HG03469 (cell line): ENCODE measurements at regions not wholly inside any gene's neighbourhood (a gene's known extent, or its start where the extent isn't known, plus 50 kb on each side); places are given as distances from the start of the nearest gene placed in this dataset.
"Not testable (repeated sequence)": the region's sequence is repeated elsewhere in the genome, so short reads cannot be mapped to it uniquely, and the experiment has no call there.

Source experiments
- ATAC-seq: cut with Tn5 transposase; IDR thresholded peaks from one replicate; pipeline ENCODE4 v1.9.1; 2021; ENCODE audit warnings: mild to moderate bottlenecking, moderate library complexity, moderate number of reproducible peaks; ENCODE audit not compliant: unreplicated experiment

DNA sequence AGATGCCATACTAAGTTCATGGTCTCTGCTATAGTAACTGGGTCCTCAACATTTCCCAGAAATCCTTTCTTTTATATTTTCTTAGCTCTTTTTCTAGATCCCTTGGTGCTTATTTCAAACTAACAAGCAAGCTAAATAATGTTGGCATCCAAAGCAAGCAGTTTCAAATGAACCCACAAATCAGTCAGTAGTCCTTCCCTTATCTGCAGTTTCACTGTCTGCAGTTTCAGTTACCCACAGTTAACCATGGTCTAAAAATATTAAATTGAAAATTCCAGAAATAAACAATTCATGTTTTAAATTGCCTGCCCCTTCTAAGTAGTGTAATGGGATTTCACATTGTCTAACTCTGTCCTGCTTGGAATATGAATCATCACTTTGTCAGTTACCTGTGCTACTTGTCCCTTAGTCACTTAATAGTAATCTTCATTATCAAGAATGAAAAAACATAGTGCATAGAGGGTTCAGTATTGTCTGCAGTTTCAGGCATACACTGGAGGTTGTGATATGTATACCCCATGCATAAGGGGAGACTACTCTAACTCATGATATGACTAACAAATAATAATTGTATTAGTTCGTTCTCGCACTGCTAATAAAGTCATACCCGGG is 633.7 kb downstream of the MECOM start:
- no peak for ATAC-seq

DNA sequence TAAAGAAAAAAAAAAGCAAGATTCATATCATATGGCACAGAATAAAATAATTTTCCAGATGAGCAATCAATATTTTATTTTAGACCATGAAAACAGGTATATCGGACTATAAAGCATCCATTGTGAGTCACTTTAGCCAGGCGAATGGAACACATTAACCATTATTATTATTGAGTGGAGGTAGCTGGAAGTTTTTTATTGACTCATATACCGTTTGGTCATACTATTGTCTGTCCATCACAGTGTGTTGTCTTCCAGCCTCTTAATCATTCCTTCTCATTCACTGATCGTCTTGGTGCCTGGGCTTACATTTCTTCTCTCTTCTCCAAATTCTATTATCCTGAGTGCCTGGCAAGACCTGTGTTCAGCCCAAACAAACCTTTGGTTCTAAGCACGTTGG is 634.8 kb downstream of the MECOM start:
- ATAC-seq = no peak

DNA sequence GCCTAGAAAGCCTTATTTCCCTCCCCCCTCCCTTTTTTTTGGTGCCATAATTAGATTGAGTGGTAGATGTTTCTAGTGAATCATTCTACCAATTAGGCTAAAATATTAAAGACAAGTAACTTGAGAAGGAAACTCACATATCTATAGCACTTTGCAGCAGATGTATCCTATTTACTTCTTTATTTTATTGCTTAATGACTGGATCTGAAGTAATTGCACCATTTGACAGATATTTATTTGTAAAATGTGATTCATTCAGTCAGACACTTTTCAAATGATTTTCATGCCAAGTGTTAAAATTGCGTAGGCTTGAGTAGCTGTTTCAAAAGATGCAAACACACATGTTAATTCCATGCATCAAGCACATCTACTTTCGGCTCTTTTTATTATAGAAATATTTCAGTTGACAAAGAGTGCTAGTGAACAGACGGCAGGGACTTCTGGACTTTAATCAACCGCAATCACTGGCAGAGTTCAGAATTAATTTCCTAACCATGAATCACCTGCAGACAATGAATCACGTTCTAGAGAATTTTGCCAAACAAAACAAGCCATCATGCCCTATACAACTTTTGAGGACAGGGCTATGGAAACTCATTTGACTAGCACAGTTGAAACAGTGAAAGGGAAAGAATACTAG is 636.8 kb downstream of the MECOM start:
- no peak for ATAC-seq

DNA sequence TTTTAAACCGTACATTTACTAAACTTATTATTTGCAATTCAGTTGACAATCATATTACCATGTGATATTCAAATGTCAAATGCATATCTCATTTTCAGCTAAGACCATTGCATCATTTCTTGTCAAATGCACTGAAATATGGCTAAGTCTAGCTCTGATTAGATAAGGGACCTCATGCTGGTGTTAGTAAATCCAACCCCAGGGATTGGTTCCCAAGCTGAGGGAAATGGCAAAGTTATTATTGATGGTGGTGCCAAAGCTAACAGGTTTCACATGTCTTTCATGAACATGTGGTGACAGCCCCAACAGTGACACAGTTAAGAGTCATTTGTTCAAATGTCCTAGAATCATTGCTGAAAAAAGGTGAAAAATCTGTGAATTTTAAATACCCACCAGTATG is 641.1 kb downstream of the MECOM start:
- no peak for ATAC-seq

DNA sequence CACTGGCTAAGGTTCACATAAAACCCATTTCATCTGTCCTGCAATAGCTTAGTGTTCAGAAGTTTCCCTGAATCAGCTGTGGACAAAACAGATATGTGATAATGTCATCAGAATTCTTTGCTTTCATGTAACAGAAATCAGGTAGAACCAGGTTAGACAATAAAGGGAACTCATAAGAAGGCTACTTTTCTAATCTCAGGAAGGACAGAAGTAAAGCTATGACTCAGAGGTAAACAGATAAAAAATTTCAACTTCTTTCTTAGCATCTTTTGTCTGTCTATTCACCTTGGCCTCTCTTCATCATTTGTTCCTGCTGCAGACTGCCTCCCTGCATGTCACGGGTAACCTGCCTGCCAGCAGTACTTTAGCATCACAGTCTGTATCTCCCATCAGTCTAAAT is 643.1 kb downstream of the MECOM start:
- ATAC-seq = no peak

DNA sequence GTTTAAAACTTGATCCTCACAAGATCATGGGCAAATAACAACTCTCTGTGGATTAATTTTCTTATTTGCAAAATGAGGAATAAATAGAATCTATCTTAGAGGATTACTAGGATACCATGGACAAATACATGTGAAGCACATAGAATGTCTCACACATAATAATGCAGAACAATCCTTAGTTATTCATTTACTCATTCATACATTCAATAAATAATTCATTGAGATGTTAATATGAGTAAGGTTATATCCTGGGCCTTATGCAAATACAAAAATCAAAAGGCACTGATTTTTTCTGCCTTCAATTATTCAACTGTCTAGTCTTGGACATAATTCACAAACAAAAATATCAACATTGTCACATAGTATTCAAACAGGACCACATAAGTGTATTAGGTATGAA is 654.1 kb downstream of the MECOM start:
- no peak for ATAC-seq

DNA sequence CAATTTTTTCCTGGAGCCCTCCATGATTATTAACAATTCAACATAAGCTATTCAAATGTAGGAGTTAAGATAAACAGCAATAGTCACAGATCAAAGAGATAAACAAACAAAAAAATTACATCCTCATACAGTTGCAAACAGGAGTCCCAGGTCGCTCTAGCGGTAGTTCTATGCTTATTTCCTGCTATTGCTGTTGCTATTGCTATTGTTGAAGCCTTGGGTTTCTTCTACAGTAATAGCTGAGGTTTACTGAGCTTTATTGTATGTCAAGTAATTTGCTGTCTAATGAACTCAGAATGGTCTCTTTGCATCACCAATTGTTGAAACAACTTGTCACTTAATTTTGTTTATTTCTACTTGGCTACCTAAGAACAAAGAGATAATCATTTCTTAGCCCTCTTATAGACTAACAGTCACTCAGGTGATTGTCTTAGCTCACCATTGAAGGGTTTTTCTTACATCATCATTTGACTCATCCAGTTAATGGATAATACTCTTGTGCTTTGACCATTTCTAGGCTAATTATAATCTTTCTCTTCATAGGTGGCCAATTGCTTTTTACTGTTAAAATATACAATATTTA is 654.6 kb downstream of the MECOM start:
- ATAC-seq = no peak

DNA sequence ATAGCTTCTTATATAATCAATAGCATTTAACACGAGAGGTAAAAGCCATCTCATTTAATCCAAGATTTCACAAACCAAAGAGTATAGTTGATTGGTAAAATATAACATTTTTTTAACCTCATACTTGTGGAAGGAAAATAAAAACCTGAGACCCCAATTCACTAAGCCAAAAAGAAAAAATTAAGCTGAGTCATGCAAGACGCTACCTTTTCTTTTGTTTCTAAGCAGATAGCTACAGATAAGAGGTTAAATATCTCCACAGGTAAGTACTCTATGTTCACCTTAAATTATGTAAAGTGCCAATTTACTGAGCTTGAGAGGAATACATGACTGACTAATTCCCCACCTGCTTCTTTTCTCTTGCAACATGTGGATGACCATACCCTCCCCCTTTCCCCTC is 656.4 kb downstream of the MECOM start:
- no peak for ATAC-seq

DNA sequence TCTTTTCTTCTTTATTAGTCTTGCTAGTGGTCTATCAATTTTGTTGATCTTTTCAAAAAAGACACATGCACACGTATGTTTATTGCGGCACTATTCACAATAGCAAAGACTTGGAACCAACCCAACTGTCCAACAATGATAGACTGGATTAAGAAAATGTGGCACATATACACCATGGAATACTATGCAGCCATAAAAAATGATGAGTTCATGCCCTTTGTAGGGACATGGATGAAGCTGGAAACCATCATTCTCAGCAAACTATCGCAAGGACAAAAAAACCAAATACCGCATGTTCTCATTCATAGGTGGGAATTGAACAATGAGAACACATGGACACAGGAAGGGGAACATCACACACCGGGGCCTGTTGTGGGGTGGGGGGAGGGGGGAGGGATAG is 657.1 kb downstream of the MECOM start:
- not testable (repeated sequence) for ATAC-seq

DNA sequence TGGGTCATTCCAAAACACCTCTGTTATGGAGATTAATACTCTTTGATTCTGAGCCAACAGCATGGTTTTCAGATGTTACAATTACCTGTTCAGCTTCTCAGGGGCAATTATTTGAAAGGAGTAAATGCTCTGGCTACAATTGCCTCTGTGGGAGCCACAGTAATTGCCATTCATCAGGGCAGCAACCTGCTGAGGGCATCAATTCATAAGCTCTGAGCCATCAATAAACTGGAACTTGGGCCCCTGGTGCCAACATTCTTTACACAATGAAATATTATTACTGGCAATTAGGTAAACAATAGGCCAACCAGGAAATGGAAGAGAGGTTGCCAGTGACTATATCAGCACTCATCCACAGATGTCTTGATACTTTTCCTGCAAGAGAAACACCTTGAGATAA is 660.8 kb downstream of the MECOM start:
- ATAC-seq = no peak

DNA sequence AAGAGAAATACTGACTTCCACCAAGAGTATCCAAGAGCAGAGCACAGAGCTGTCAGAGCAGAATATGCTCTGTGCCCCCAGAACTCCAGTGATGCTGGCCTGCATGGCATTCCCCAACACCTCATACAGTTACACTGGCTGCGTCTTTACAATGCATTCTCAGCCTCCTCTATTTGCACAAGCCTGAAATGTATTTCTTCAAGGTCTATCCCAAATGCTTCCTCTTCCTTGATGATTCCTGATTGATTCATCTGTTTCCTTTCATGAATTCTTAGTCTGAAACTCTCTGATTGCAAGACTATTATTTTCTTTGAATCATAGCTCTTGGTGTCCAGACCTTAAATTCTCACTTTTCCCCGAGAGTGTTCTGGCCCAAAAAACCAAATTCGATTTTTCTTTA is 664.7 kb downstream of the MECOM start:
- ATAC-seq = no peak

DNA sequence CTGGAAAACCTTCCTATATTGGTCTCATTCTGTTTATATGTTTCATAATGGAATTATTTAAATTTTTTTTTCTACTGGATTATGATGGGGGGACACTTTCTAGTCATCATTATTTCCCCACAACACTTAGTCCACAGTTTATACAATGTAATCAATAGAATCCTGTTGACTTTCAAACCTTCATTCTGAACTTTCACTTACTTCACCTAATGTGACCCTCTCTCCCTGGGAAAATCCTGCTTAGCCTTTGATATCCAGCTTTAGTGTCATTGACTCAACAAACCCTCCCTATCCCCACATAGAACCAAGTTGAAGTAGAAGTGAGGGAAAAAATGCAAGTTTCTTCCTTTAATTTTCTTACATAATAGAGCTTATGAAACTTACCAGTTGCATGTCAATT is 666.0 kb downstream of the MECOM start:
- ATAC-seq = no peak

DNA sequence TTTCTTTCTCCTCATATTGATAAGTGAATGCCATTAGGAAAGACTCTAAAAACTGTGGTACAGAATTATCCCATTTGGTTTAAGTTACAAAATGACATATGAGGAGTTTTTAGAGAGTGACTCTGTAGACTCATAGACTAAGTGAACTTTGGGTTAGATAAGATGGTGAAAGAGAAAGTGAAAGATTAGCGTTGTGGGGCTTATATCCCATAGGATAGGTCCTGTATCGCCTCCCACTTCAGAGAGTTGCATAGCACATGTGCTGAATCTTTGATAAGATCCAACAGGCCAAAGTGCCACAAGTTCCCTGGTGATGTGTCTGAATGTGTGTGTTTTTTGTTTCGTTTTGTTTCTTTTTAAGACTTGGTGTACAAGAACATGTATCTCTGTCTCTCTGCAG is 666.9 kb downstream of the MECOM start:
- no peak for ATAC-seq

DNA sequence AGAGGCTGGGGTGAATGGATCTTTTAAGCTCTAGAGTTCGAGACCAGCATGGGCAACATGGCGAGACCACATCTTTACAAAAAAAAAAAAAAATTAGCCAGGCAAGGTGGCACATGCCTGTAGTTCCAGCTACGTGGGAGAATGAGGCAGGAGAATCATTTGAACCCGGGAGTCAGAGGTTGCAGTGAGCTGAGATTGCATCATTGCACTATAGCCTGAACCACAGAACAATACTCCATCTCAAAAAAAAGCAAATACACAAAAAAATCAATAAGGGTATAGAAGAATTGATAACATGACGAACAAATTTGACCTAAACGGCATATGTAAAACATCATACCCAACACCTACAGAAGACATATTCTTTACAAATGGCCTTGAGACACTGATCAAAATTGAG is 668.4 kb downstream of the MECOM start:
- no peak for ATAC-seq

DNA sequence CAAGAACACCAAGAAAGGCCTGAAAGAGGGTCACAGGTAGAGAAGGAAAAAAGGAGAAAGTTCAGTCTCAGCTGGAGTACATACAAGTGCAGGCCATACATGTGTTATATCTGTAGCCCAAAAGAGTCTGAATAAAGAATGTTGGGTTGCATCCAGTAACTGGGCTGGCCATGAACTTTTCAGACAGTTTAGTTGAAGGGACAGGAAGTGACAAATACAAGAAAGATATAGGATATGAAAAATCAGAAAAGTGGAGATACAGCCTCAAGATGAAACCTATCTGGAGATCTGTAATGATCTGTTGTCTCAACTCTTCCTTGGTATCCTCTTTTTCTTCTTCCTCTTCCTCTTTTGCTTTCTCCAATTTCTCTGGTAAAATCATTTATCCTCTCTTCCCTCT is 671.7 kb downstream of the MECOM start:
- ATAC-seq = no peak

DNA sequence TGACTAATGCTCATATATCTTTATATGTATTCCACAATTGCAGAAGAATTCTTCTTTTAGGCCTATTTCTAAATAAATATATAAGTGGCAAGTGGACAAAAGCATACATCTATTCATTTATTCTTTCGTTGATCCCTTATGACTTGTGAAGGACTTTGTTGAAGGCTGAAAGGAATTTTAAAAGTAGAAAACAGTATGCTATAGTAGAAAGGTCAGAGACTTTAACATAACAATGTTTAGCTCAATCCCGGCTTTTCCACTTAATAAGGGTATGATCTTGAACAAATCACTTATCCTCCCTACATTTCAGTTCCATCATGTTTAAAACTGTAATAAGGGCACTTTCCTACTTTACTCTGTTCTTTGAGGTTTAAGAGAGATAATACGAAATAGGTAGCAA is 672.9 kb downstream of the MECOM start:
- ATAC-seq = no peak

DNA sequence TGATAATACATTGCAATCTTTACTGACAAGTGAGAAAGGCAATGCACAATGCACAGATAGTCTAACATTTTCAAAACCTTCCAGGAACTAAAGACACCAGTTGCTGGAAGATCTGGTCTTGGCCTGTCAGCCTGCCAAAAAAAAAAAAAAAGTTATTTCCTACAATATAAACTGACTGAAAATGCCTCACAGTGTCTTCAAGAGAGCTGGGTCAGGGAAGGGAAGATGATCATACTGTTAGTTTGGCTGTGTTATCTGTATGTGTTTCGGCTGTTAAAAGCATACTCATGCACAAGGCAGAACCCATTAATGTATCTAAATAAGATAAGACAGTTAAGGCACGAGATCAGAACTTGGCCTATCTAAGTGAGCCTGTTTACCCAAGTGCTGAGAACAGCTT is 673.4 kb downstream of the MECOM start:
- ATAC-seq = no peak

DNA sequence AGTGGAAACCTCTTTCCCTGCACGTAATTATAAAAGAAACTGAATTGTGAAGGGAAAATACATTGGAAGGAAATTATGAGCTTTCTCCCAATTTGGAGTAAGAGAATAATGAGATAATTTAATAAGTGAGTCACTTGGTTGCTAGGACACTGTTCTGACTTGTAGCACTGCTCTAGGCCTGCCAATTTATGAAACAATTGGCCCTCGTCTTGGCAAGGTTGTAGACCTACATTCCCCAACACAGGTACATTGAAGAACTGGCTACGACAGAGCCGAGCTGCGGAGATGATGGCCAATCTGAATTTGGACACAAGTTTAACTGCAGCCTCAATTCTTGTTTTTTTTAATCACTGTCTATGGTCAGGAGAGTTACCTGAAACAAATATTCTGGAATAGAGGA is 674.1 kb downstream of the MECOM start:
- ATAC-seq = no peak

DNA sequence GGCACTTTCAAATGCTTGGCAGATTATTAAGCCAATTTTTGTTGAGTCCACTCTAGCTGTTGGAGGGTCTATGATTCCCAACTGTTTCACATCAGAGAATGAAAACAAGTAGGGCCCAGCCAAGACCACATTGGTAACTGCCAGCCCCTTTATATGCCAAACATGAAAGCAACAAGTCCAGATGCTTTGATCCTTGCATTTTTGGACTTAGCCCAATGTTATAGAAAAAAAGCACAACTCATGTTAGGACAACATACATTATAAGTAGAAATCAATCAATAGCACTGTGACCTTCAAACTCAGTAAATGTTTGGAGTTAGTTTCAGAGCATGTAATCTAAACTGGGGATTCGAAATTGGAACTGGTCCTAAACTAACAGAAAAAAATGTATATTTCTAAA is 674.7 kb downstream of the MECOM start:
- ATAC-seq = no peak

DNA sequence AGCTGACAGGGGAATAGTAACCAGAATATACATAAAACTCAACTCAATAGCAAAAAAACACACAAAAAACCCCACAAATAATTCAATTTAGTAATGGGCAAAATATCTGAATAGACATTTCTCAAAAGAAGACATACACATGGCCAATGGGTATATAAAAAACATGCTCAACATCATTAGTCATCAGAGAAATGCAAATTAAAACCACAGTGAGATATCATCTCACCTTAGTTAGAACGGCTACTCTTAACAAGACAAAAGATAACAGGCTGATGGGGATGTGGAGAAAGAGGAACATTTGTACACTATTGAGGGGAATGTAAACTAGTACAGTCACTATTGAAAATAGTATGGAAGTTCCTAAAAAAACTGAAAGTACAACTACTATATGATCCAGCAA is 678.6 kb downstream of the MECOM start:
- ATAC-seq = no peak

DNA sequence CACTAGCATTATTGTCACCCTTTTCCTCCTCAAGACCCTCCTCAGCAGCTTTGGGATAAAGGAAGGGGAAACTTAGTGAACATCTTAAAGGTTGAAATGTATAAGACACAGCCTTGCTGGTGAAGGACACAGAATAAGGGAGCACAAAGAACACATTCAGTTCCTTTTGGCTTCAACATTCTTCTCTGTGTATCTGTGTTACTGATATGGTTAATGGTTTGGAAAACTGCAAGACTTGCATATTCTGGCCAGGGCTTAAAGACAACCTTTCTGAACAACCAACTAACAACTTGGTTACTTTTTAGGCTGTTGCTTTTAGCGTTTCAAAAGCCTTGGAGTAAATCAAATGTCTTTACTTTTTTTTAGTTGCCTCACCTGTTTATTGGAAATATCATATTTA is 680.5 kb downstream of the MECOM start:
- ATAC-seq = no peak

DNA sequence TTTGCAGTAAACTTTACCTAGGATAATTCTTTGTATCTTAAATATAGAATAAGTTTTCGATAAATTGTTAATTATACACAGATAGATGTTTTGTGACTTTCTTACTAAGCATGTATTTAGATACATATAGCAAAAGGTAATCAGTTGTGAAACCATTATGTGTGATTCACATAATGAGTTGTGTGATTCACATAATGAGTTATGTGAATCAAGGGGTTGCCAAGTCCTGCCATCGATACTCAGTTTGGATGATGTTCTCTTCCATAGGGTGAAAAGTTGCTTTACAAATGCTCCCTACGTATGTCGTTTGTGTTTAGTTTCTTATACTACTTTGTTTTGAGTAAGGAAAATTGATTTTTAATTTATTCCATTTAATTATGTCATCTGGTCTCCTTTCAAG is 682.1 kb downstream of the MECOM start:
- no peak for ATAC-seq
